ENCODE measurements at regions not wholly inside any gene's neighbourhood (a gene's known extent, or its start where the extent isn't known, plus 50 kb on each side); places are given as distances from the start of the nearest gene placed in this dataset.
"Not testable (repeated sequence)": the region's sequence is repeated elsewhere in the genome, so short reads cannot be mapped to it uniquely, and the experiment has no call there.

- H3K9me3 ChIP-seq (ENCODE audit: severe bottlenecking): no peaks in the 10 kb centered on the region
- H3K27me3 ChIP-seq (ENCODE audit: insufficient read depth, low read depth, severe bottlenecking): no peaks in the 10 kb centered on the region
- H3K4me3 ChIP-seq (ENCODE audit: low read depth, low read length): no peak overlapping the region
- TF ChIP-seq CTCF (IDR thresholded peaks at IDR 0.05; ENCODE audit: low read depth, low read length): no peak
- H3K36me3 ChIP-seq: no peaks in the 10 kb centered on the region
- no peak for DNase-seq
- H3K27ac ChIP-seq: no peak overlapping the region
These were observed 240.5 kb upstream of the HS3ST1 start for GRCh38 chr4:11669156-11669555.

- no peak overlapping the region for H3K4me3 ChIP-seq (ENCODE audit: low read depth, low read length)
- no peak overlapping the region for H3K27ac ChIP-seq
- no peak for DNase-seq
- no peak for TF ChIP-seq CTCF (IDR thresholded peaks at IDR 0.05; ENCODE audit: low read depth, low read length)
- H3K27me3 ChIP-seq (ENCODE audit: insufficient read depth, low read depth, severe bottlenecking): no peaks in the 10 kb centered on the region
- no peaks in the 10 kb centered on the region for H3K36me3 ChIP-seq
- H3K9me3 ChIP-seq (ENCODE audit: severe bottlenecking): no peaks in the 10 kb centered on the region
These were observed 234.4 kb upstream of the HS3ST1 start for GRCh38 chr4:11663114-11663513.

GRCh38 chr4:11650801-11651596, 222.3 kb upstream of the HS3ST1 start:
- TF ChIP-seq CTCF (IDR thresholded peaks at IDR 0.05; ENCODE audit: low read depth, low read length): no peak
- Histone ChIP-seq H3K9me3 (ENCODE audit: severe bottlenecking) (no peaks in the 10 kb centered on the region), H3K27me3 (ENCODE audit: insufficient read depth, low read depth, severe bottlenecking) (no peaks in the 10 kb centered on the region), H3K4me3 (ENCODE audit: low read depth, low read length) (no peak overlapping the region), H3K36me3 (no peaks in the 10 kb centered on the region), H3K27ac (no peak overlapping the region)
- DNase-seq: no peak

DNA sequence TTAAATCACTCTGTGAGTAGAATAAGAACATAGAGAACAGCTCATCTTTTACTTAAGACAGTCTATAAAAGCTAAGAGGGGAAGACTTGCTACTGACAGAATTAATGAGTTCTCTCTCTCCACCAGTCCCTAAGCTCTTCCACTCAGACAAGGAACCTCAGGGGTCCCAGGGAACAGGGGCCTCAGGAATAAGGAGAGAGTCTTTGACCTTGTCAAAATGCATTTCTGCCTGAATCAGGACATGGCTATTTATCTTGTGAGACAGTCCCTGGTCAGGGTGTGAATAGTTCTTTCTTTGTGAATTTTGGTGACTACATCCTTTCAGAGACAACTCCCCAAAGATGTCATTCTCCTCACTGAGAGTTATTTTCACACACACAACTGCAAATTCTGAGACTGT, 218.7 kb upstream of the HS3ST1 start:
- H3K9me3 ChIP-seq (ENCODE audit: severe bottlenecking): no peaks in the 10 kb centered on the region
- H3K27ac ChIP-seq: no peak overlapping the region
- TF ChIP-seq CTCF (IDR thresholded peaks at IDR 0.05; ENCODE audit: low read depth, low read length): no peak
- H3K27me3 ChIP-seq (ENCODE audit: insufficient read depth, low read depth, severe bottlenecking): no peaks in the 10 kb centered on the region
- no peak overlapping the region for H3K4me3 ChIP-seq (ENCODE audit: low read depth, low read length)
- no peaks in the 10 kb centered on the region for H3K36me3 ChIP-seq
- no peak for DNase-seq

DNA sequence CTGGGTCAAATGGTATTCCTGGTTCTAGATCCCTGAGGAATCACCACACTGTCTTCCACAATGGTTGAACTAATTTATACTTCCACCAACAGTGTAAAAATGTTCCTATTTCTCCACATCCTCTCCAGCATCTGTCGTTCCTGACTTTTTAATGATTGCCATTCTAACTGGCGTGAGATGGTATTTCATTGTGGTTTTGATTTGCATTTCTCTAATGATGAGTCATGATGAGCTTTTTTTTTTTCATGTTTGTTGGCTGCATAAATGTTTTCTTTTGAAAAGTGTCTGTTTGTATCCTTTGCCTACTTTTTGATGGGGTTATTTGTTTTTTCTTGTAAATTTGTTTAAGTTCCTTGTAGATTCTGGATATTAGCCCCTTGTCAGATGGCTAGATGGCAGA, 214.4 kb upstream of the HS3ST1 start:
- not testable (repeated sequence) for H3K27ac ChIP-seq; H3K9me3 ChIP-seq (ENCODE audit: severe bottlenecking); H3K27me3 ChIP-seq (ENCODE audit: insufficient read depth, low read depth, severe bottlenecking); H3K4me3 ChIP-seq (ENCODE audit: low read depth, low read length); H3K36me3 ChIP-seq; DNase-seq

- H3K4me3 ChIP-seq (ENCODE audit: low read depth, low read length): no peak overlapping the region
- H3K27ac ChIP-seq: no peak overlapping the region
- no peaks in the 10 kb centered on the region for H3K27me3 ChIP-seq (ENCODE audit: insufficient read depth, low read depth, severe bottlenecking)
- no peaks in the 10 kb centered on the region for H3K9me3 ChIP-seq (ENCODE audit: severe bottlenecking)
- no peak for DNase-seq
- no peak for TF ChIP-seq CTCF (IDR thresholded peaks at IDR 0.05; ENCODE audit: low read depth, low read length)
- H3K36me3 ChIP-seq: no peaks in the 10 kb centered on the region
These were observed 211.9 kb upstream of the HS3ST1 start for GRCh38 chr4:11640584-11640983.
